NCI-H748 (cell line): ENCODE measurements at regions not wholly inside any gene's neighbourhood (a gene's known extent, or its start where the extent isn't known, plus 50 kb on each side); places are given as distances from the start of the nearest gene placed in this dataset.
"Not testable (repeated sequence)": the region's sequence is repeated elsewhere in the genome, so short reads cannot be mapped to it uniquely, and the experiment has no call there.

Experiments
- DNase-seq: peaks from one replicate; lab custom pipeline; 2025; ENCODE audit not compliant: unreplicated experiment; lab: John Stamatoyannopoulos, UW

GRCh38 chr14:28565345-28565744, 201.2 kb upstream of the FOXG1 start:
- no peak for DNase-seq

GRCh38 chr14:28570391-28570790, 196.2 kb upstream of the FOXG1 start:
- DNase-seq, result no peak

- DNase-seq, result no peak
Observed at GRCh38 chr14:28571636-28572035, 195.0 kb upstream of the FOXG1 start.

GRCh38 chr14:28576523-28576922, 190.1 kb upstream of the FOXG1 start:
- DNase-seq, result no peak

- DNase-seq, result no peak
Observed at GRCh38 chr14:28577187-28577586, 189.4 kb upstream of the FOXG1 start.

- no peak for DNase-seq
Observed at GRCh38 chr14:28577711-28578131, 188.9 kb upstream of the FOXG1 start.

GRCh38 chr14:28584951-28585350, 181.6 kb upstream of the FOXG1 start:
- DNase-seq, result peak; percentile 68

GRCh38 chr14:28589792-28590191, 176.8 kb upstream of the FOXG1 start:
- DNase-seq, result no peak

GRCh38 chr14:28596391-28596790, 170.2 kb upstream of the FOXG1 start:
- peak; percentile 18 for DNase-seq

GRCh38 chr14:28599191-28599590, 167.4 kb upstream of the FOXG1 start:
- no peak for DNase-seq

- DNase-seq, result no peak
Observed at GRCh38 chr14:28599605-28600004, 167.0 kb upstream of the FOXG1 start.

GRCh38 chr14:28603606-28604005, 163.0 kb upstream of the FOXG1 start:
- DNase-seq, result no peak

GRCh38 chr14:28607661-28608060, 158.9 kb upstream of the FOXG1 start:
- DNase-seq, result no peak

GRCh38 chr14:28608443-28608842, 158.1 kb upstream of the FOXG1 start:
- DNase-seq, result peak; percentile 85

GRCh38 chr14:28608851-28609828, 157.4 kb upstream of the FOXG1 start:
- DNase-seq, result peak; percentile 85

GRCh38 chr14:28612414-28612813, 154.2 kb upstream of the FOXG1 start:
- DNase-seq, result no peak

GRCh38 chr14:28613532-28613931, 153.1 kb upstream of the FOXG1 start:
- no peak for DNase-seq

GRCh38 chr14:28626780-28627179, 139.8 kb upstream of the FOXG1 start:
- no peak for DNase-seq

- DNase-seq, result no peak
Observed at GRCh38 chr14:28629328-28630004, 137.1 kb upstream of the FOXG1 start.

GRCh38 chr14:28630100-28630499, 136.5 kb upstream of the FOXG1 start:
- DNase-seq, result no peak

GRCh38 chr14:28635387-28635786, 131.2 kb upstream of the FOXG1 start:
- peak; percentile 70 for DNase-seq

- not testable (repeated sequence) for DNase-seq
Observed at GRCh38 chr14:28635816-28636215, 130.8 kb upstream of the FOXG1 start.
